H9 (cell line): ENCODE measurements at regions not wholly inside any gene's neighbourhood (a gene's known extent, or its start where the extent isn't known, plus 50 kb on each side); places are given as distances from the start of the nearest gene placed in this dataset.

Experiments used
- DNase-seq: peaks from one replicate; pipeline ENCODE4 v3.0.0-alpha.2; 2017
- H2AFZ ChIP-seq: one replicate; pipeline ENCODE4 v1.6.1; 2013; ENCODE audit warnings: mild to moderate bottlenecking, low read length, control low read depth, moderate library complexity
- H2AK5ac ChIP-seq: 2 replicates; pipeline ENCODE4 v1.6.1; 2013; ENCODE audit warnings: low read length, control low read depth, mixed read lengths; ENCODE audit not compliant: insufficient read length
- H2BK120ac ChIP-seq: one replicate; pipeline ENCODE4 v1.6.1; 2013; ENCODE audit warnings: low read depth, mild to moderate bottlenecking, low read length, control low read depth, inconsistent platforms; ENCODE audit not compliant: poor library complexity, severe bottlenecking
- H2BK12ac ChIP-seq: 2 replicates; pipeline ENCODE4 v1.6.1; 2013; ENCODE audit warnings: low read length, control low read depth, mixed read lengths, low read depth; ENCODE audit not compliant: insufficient read length
- H2BK15ac ChIP-seq: 2 replicates; pipeline ENCODE4 v1.6.1; 2013; ENCODE audit warnings: low read depth, low read length, control low read depth
- H2BK20ac ChIP-seq: one replicate; pipeline ENCODE4 v1.6.1; 2013; ENCODE audit warnings: low read depth, mild to moderate bottlenecking, low read length, control low read depth, inconsistent platforms; ENCODE audit not compliant: poor library complexity, severe bottlenecking
- H2BK5ac ChIP-seq: 2 replicates; pipeline ENCODE4 v1.6.1; 2013; ENCODE audit warnings: low read length, control low read depth, mixed read lengths; ENCODE audit not compliant: insufficient read length
- H3K14ac ChIP-seq: 2 replicates; pipeline ENCODE4 v1.6.1; 2013; ENCODE audit warnings: low read length, control low read depth; ENCODE audit not compliant: insufficient read depth
- H3K18ac ChIP-seq: 2 replicates; pipeline ENCODE4 v1.6.1; 2013; ENCODE audit warnings: low read depth, mild to moderate bottlenecking, mixed read lengths, low read length, control low read depth; ENCODE audit not compliant: insufficient read length
- H3K23ac ChIP-seq: 2 replicates; pipeline ENCODE4 v1.6.1; 2013; ENCODE audit warnings: low read length, control low read depth, mixed read lengths, low read depth; ENCODE audit not compliant: insufficient read length
- H3K23me2 ChIP-seq: 2 replicates; pipeline ENCODE4 v1.6.1; 2013; ENCODE audit warnings: low read depth, mild to moderate bottlenecking, mixed read lengths, low read length, control low read depth; ENCODE audit not compliant: insufficient read length, poor library complexity, severe bottlenecking
- H3K27ac ChIP-seq: 2 replicates; pipeline ENCODE4 v1.5.1; 2013; ENCODE audit warnings: low read length, control low read depth, mixed read lengths, low read depth; ENCODE audit not compliant: insufficient read length
- H3K27me3 ChIP-seq: 2 replicates; pipeline ENCODE4 v1.6.1; 2013; ENCODE audit warnings: low read length, control low read depth, inconsistent platforms; ENCODE audit not compliant: insufficient read depth
- H3K4ac ChIP-seq: 2 replicates; pipeline ENCODE4 v1.6.1; 2013; ENCODE audit warnings: low read depth, mild to moderate bottlenecking, control low read depth, inconsistent platforms, low read length, moderate library complexity
- H3K4me1 ChIP-seq: 2 replicates; pipeline ENCODE4 v1.6.1; 2013; ENCODE audit warnings: low read length, control low read depth, inconsistent platforms; ENCODE audit not compliant: insufficient read depth
- H3K4me2 ChIP-seq: 2 replicates; pipeline ENCODE4 v1.6.1; 2013; ENCODE audit warnings: low read length, control low read depth, mixed read lengths; ENCODE audit not compliant: insufficient read length, insufficient read depth
- H3K56ac ChIP-seq: 2 replicates; pipeline ENCODE4 v1.6.1; 2013; ENCODE audit warnings: low read depth, mild to moderate bottlenecking, mixed read lengths, low read length, control low read depth; ENCODE audit not compliant: insufficient read length
- H3K79me1 ChIP-seq: 2 replicates; pipeline ENCODE4 v1.6.1; 2013; ENCODE audit warnings: low read depth, mild to moderate bottlenecking, moderate library complexity, low read length, control low read depth, inconsistent platforms; ENCODE audit not compliant: insufficient read depth, poor library complexity, severe bottlenecking
- H3K79me2 ChIP-seq: 2 replicates; pipeline ENCODE4 v1.6.1; 2013; ENCODE audit warnings: low read length, control low read depth, inconsistent platforms; ENCODE audit not compliant: insufficient read depth
- H3K9ac ChIP-seq: 2 replicates; pipeline ENCODE4 v1.6.1; 2013; ENCODE audit warnings: low read length, control low read depth, mixed read lengths; ENCODE audit not compliant: insufficient read length; ENCODE audit errors: extremely low read depth
- H3K9me3 ChIP-seq: one replicate; pipeline ENCODE4 v1.6.1; 2013; ENCODE audit warnings: low read depth, low read length, inconsistent platforms; ENCODE audit not compliant: control insufficient read depth
- H3T11ph ChIP-seq: one replicate; pipeline ENCODE4 v1.6.1; 2013; ENCODE audit warnings: mild to moderate bottlenecking, low read length, control low read depth, inconsistent platforms
- H4K20me1 ChIP-seq: one replicate; pipeline ENCODE4 v1.6.1; 2013; ENCODE audit not compliant: control insufficient read depth, insufficient read length, insufficient read depth
- H4K5ac ChIP-seq: 2 replicates; pipeline ENCODE4 v1.6.1; 2013; ENCODE audit warnings: low read depth, mild to moderate bottlenecking, mixed read lengths, low read length, control low read depth; ENCODE audit not compliant: insufficient read length
- H4K8ac ChIP-seq: replicated peaks from 2 replicates; pipeline ENCODE4 v1.6.1; 2013; ENCODE audit warnings: low read length, control low read depth, mixed read lengths, low read depth; ENCODE audit not compliant: insufficient read length
- H4K91ac ChIP-seq: 2 replicates; pipeline ENCODE4 v1.6.1; 2013; ENCODE audit warnings: low read depth, mild to moderate bottlenecking, moderate library complexity, mixed read lengths, low read length, control low read depth; ENCODE audit not compliant: insufficient read length
- H3K27ac Mint-ChIP-seq, 3 experiments: 2 replicates in 2 of 3; 3 replicates in 1 of 3; pipeline ENCODE4 v1.8.0; 2020 to 2021; ENCODE audit warnings: mixed read lengths in 3 of 3, mild to moderate bottlenecking in 1 of 3, moderate library complexity in 1 of 3
- H3K27me3 Mint-ChIP-seq: 2 replicates; pipeline ENCODE4 v1.8.0; 2021; ENCODE audit warnings: low read depth, mild to moderate bottlenecking, moderate library complexity, mixed read lengths
- H3K36me3 Mint-ChIP-seq, 3 experiments: 2 replicates in 2 of 3; 3 replicates in 1 of 3; pipeline ENCODE4 v1.8.0; 2020 to 2021; ENCODE audit warnings: low read depth in 3 of 3, mixed read lengths in 3 of 3; ENCODE audit not compliant: insufficient read depth in 1 of 3
- H3K4me1 Mint-ChIP-seq, 2 experiments: 2 replicates each; pipeline ENCODE4 v1.8.0; 2020; ENCODE audit warnings: mixed read lengths in 2 of 2
- H3K4me3 Mint-ChIP-seq, 2 experiments: 2 replicates in 1 of 2; 3 replicates in 1 of 2; pipeline ENCODE4 v1.8.0; 2020 to 2021; ENCODE audit warnings: mild to moderate bottlenecking in 2 of 2, mixed read lengths in 2 of 2, moderate library complexity in 1 of 2
- H3K9me3 Mint-ChIP-seq, 2 experiments: 2 replicates in 1 of 2; 3 replicates in 1 of 2; pipeline ENCODE4 v1.8.0; 2020; ENCODE audit warnings: mild to moderate bottlenecking in 2 of 2, mixed read lengths in 2 of 2, moderate library complexity in 1 of 2
- WGBS: extraction: QIAGEN DNeasy Blood & Tissue Kit; methylation state at CpG from one replicate; pipeline ENCODE4 v1.1.7; 2013; ENCODE audit warnings: missing lambda C conversion rate, low lambda C conversion rate, mixed read lengths; ENCODE audit not compliant: insufficient read length; ENCODE audit errors: extremely low coverage; 5-methylcytosine and 5-hydroxymethylcytosine counted together
- TF ChIP-seq, protein P1 (sequence below): fragments of 200-600 bp; sonication (generic); conservative IDR thresholded peaks from 3 replicates; pipeline ENCODE4 v1.8.0; 2021; ENCODE audit warnings: antibody characterized with exemption, mild to moderate bottlenecking

DNA sequence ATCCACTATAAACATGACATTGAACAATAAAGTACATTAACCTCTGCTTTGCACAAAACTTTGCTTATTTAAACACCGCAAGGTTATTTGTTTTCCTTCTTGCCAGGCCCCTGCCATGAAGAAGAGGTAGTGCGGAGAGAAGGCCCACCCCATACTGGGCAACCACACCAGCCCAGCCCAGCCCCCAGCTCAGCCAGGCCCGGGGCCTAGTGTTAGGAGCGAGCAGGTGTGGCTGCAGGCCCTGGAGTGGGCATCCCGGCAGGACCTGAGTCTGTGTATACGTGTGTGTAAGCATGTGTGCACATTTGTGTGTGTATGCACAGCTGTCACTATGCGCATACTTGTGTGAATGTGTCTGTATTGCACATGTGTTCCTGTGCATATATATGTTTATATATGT is 90.4 kb upstream of the MVB12B start:
- H3K9me3 Mint-ChIP-seq: no peaks in the 10 kb centered on the region
- Histone ChIP-seq H3K9ac (no peak overlapping the region), H3K4ac (no peak overlapping the region), H3K23me2 (no peaks in the 10 kb centered on the region), H2BK20ac (no peak overlapping the region), H3K18ac (no peak overlapping the region), H2BK15ac (no peak overlapping the region), H3K79me2 (no peaks in the 10 kb centered on the region), H3K23ac (no peak overlapping the region), H4K5ac (no peak overlapping the region), H3K4me1 (no peaks in the 10 kb centered on the region), H3K56ac (no peak overlapping the region), H2AFZ (no peak overlapping the region), H2BK5ac (no peak overlapping the region), H2AK5ac (no peak overlapping the region), H2BK120ac (no peak overlapping the region), H4K20me1 (no peaks in the 10 kb centered on the region), H3K79me1 (no peaks in the 10 kb centered on the region), H3K9me3 (no peaks in the 10 kb centered on the region), H4K8ac (no peak overlapping the region), H3K4me2 (no peak overlapping the region), H3K27me3 (no peaks in the 10 kb centered on the region), H3K27ac (no peak overlapping the region), H2BK12ac (no peak overlapping the region), H4K91ac (no peak overlapping the region), H3K14ac (no peak overlapping the region), H3T11ph (no peak overlapping the region)
- H3K27ac Mint-ChIP-seq: no peak overlapping the region
- peaks cover 6% of the 10 kb centered on the region for H3K27me3 Mint-ChIP-seq
- H3K4me1 Mint-ChIP-seq: no peaks in the 10 kb centered on the region
- no CpG with 5 or more reads among the region's 7 CpGs for whole genome bisulfite sequencing
- TF ChIP-seq, protein P1, sequence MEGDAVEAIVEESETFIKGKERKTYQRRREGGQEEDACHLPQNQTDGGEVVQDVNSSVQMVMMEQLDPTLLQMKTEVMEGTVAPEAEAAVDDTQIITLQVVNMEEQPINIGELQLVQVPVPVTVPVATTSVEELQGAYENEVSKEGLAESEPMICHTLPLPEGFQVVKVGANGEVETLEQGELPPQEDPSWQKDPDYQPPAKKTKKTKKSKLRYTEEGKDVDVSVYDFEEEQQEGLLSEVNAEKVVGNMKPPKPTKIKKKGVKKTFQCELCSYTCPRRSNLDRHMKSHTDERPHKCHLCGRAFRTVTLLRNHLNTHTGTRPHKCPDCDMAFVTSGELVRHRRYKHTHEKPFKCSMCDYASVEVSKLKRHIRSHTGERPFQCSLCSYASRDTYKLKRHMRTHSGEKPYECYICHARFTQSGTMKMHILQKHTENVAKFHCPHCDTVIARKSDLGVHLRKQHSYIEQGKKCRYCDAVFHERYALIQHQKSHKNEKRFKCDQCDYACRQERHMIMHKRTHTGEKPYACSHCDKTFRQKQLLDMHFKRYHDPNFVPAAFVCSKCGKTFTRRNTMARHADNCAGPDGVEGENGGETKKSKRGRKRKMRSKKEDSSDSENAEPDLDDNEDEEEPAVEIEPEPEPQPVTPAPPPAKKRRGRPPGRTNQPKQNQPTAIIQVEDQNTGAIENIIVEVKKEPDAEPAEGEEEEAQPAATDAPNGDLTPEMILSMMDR: no peak
- H3K36me3 Mint-ChIP-seq: no peaks in the 10 kb centered on the region
- DNase-seq: no peak
- no peak overlapping the region for H3K4me3 Mint-ChIP-seq
